H9 (cell line): ENCODE measurements at regions not wholly inside any gene's neighbourhood (a gene's known extent, or its start where the extent isn't known, plus 50 kb on each side); places are given as distances from the start of the nearest gene placed in this dataset.

ENCODE experiments used
- DNase-seq: peaks from one replicate; pipeline ENCODE4 v3.0.0-alpha.2; 2017
- H2AFZ ChIP-seq: one replicate; pipeline ENCODE4 v1.6.1; 2013; ENCODE audit warnings: mild to moderate bottlenecking, low read length, control low read depth, moderate library complexity
- H2AK5ac ChIP-seq: 2 replicates; pipeline ENCODE4 v1.6.1; 2013; ENCODE audit warnings: low read length, control low read depth, mixed read lengths; ENCODE audit not compliant: insufficient read length
- H2BK120ac ChIP-seq: one replicate; pipeline ENCODE4 v1.6.1; 2013; ENCODE audit warnings: low read depth, mild to moderate bottlenecking, low read length, control low read depth, inconsistent platforms; ENCODE audit not compliant: poor library complexity, severe bottlenecking
- H2BK12ac ChIP-seq: 2 replicates; pipeline ENCODE4 v1.6.1; 2013; ENCODE audit warnings: low read length, control low read depth, mixed read lengths, low read depth; ENCODE audit not compliant: insufficient read length
- H2BK15ac ChIP-seq: 2 replicates; pipeline ENCODE4 v1.6.1; 2013; ENCODE audit warnings: low read depth, low read length, control low read depth
- H2BK20ac ChIP-seq: one replicate; pipeline ENCODE4 v1.6.1; 2013; ENCODE audit warnings: low read depth, mild to moderate bottlenecking, low read length, control low read depth, inconsistent platforms; ENCODE audit not compliant: poor library complexity, severe bottlenecking
- H2BK5ac ChIP-seq: 2 replicates; pipeline ENCODE4 v1.6.1; 2013; ENCODE audit warnings: low read length, control low read depth, mixed read lengths; ENCODE audit not compliant: insufficient read length
- H3K14ac ChIP-seq: 2 replicates; pipeline ENCODE4 v1.6.1; 2013; ENCODE audit warnings: low read length, control low read depth; ENCODE audit not compliant: insufficient read depth
- H3K18ac ChIP-seq: 2 replicates; pipeline ENCODE4 v1.6.1; 2013; ENCODE audit warnings: low read depth, mild to moderate bottlenecking, mixed read lengths, low read length, control low read depth; ENCODE audit not compliant: insufficient read length
- H3K23ac ChIP-seq: 2 replicates; pipeline ENCODE4 v1.6.1; 2013; ENCODE audit warnings: low read length, control low read depth, mixed read lengths, low read depth; ENCODE audit not compliant: insufficient read length
- H3K23me2 ChIP-seq: 2 replicates; pipeline ENCODE4 v1.6.1; 2013; ENCODE audit warnings: low read depth, mild to moderate bottlenecking, mixed read lengths, low read length, control low read depth; ENCODE audit not compliant: insufficient read length, poor library complexity, severe bottlenecking
- H3K27ac ChIP-seq: 2 replicates; pipeline ENCODE4 v1.5.1; 2013; ENCODE audit warnings: low read length, control low read depth, mixed read lengths, low read depth; ENCODE audit not compliant: insufficient read length
- H3K27me3 ChIP-seq: 2 replicates; pipeline ENCODE4 v1.6.1; 2013; ENCODE audit warnings: low read length, control low read depth, inconsistent platforms; ENCODE audit not compliant: insufficient read depth
- H3K4ac ChIP-seq: 2 replicates; pipeline ENCODE4 v1.6.1; 2013; ENCODE audit warnings: low read depth, mild to moderate bottlenecking, control low read depth, inconsistent platforms, low read length, moderate library complexity
- H3K4me1 ChIP-seq: 2 replicates; pipeline ENCODE4 v1.6.1; 2013; ENCODE audit warnings: low read length, control low read depth, inconsistent platforms; ENCODE audit not compliant: insufficient read depth
- H3K4me2 ChIP-seq: 2 replicates; pipeline ENCODE4 v1.6.1; 2013; ENCODE audit warnings: low read length, control low read depth, mixed read lengths; ENCODE audit not compliant: insufficient read length, insufficient read depth
- H3K56ac ChIP-seq: 2 replicates; pipeline ENCODE4 v1.6.1; 2013; ENCODE audit warnings: low read depth, mild to moderate bottlenecking, mixed read lengths, low read length, control low read depth; ENCODE audit not compliant: insufficient read length
- H3K79me1 ChIP-seq: 2 replicates; pipeline ENCODE4 v1.6.1; 2013; ENCODE audit warnings: low read depth, mild to moderate bottlenecking, moderate library complexity, low read length, control low read depth, inconsistent platforms; ENCODE audit not compliant: insufficient read depth, poor library complexity, severe bottlenecking
- H3K79me2 ChIP-seq: 2 replicates; pipeline ENCODE4 v1.6.1; 2013; ENCODE audit warnings: low read length, control low read depth, inconsistent platforms; ENCODE audit not compliant: insufficient read depth
- H3K9ac ChIP-seq: 2 replicates; pipeline ENCODE4 v1.6.1; 2013; ENCODE audit warnings: low read length, control low read depth, mixed read lengths; ENCODE audit not compliant: insufficient read length; ENCODE audit errors: extremely low read depth
- H3K9me3 ChIP-seq: one replicate; pipeline ENCODE4 v1.6.1; 2013; ENCODE audit warnings: low read depth, low read length, inconsistent platforms; ENCODE audit not compliant: control insufficient read depth
- H3T11ph ChIP-seq: one replicate; pipeline ENCODE4 v1.6.1; 2013; ENCODE audit warnings: mild to moderate bottlenecking, low read length, control low read depth, inconsistent platforms
- H4K20me1 ChIP-seq: one replicate; pipeline ENCODE4 v1.6.1; 2013; ENCODE audit not compliant: control insufficient read depth, insufficient read length, insufficient read depth
- H4K5ac ChIP-seq: 2 replicates; pipeline ENCODE4 v1.6.1; 2013; ENCODE audit warnings: low read depth, mild to moderate bottlenecking, mixed read lengths, low read length, control low read depth; ENCODE audit not compliant: insufficient read length
- H4K8ac ChIP-seq: replicated peaks from 2 replicates; pipeline ENCODE4 v1.6.1; 2013; ENCODE audit warnings: low read length, control low read depth, mixed read lengths, low read depth; ENCODE audit not compliant: insufficient read length
- H4K91ac ChIP-seq: 2 replicates; pipeline ENCODE4 v1.6.1; 2013; ENCODE audit warnings: low read depth, mild to moderate bottlenecking, moderate library complexity, mixed read lengths, low read length, control low read depth; ENCODE audit not compliant: insufficient read length
- H3K27ac Mint-ChIP-seq, 3 experiments: 2 replicates in 2 of 3; 3 replicates in 1 of 3; pipeline ENCODE4 v1.8.0; 2020 to 2021; ENCODE audit warnings: mixed read lengths in 3 of 3, mild to moderate bottlenecking in 1 of 3, moderate library complexity in 1 of 3
- H3K27me3 Mint-ChIP-seq: 2 replicates; pipeline ENCODE4 v1.8.0; 2021; ENCODE audit warnings: low read depth, mild to moderate bottlenecking, moderate library complexity, mixed read lengths
- H3K36me3 Mint-ChIP-seq, 3 experiments: 2 replicates in 2 of 3; 3 replicates in 1 of 3; pipeline ENCODE4 v1.8.0; 2020 to 2021; ENCODE audit warnings: low read depth in 3 of 3, mixed read lengths in 3 of 3; ENCODE audit not compliant: insufficient read depth in 1 of 3
- H3K4me1 Mint-ChIP-seq, 2 experiments: 2 replicates each; pipeline ENCODE4 v1.8.0; 2020; ENCODE audit warnings: mixed read lengths in 2 of 2
- H3K4me3 Mint-ChIP-seq, 2 experiments: 2 replicates in 1 of 2; 3 replicates in 1 of 2; pipeline ENCODE4 v1.8.0; 2020 to 2021; ENCODE audit warnings: mild to moderate bottlenecking in 2 of 2, mixed read lengths in 2 of 2, moderate library complexity in 1 of 2
- H3K9me3 Mint-ChIP-seq, 2 experiments: 2 replicates in 1 of 2; 3 replicates in 1 of 2; pipeline ENCODE4 v1.8.0; 2020; ENCODE audit warnings: mild to moderate bottlenecking in 2 of 2, mixed read lengths in 2 of 2, moderate library complexity in 1 of 2
- WGBS: extraction: QIAGEN DNeasy Blood & Tissue Kit; methylation state at CpG from one replicate; pipeline ENCODE4 v1.1.7; 2013; ENCODE audit warnings: missing lambda C conversion rate, low lambda C conversion rate, mixed read lengths; ENCODE audit not compliant: insufficient read length; ENCODE audit errors: extremely low coverage; 5-methylcytosine and 5-hydroxymethylcytosine counted together
- TF ChIP-seq, protein P1 (sequence below): fragments of 200-600 bp; sonication (generic); conservative IDR thresholded peaks from 3 replicates; pipeline ENCODE4 v1.8.0; 2021; ENCODE audit warnings: antibody characterized with exemption, mild to moderate bottlenecking

DNA sequence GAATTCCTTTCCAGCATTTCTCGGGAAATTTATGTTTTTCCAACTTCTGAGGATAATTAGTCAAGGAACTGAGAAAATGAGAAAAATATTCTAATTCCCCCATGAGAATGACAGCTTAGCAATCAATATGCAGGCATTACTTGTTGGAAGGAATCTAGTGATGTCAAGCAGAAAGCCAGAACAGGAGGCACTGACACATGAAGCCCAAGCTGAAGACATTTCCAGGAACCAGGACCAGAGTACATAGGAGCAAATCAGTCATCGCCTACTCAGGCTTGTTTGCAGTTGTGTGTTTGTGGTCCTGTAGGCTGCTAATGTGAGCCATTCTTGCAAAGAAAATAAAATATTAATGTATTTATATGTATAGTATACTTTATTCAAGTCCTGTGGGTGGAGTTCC is 89.7 kb downstream of the SALL1 start:
- no peak overlapping the region for H2BK15ac ChIP-seq
- H3K9me3 ChIP-seq = no peaks in the 10 kb centered on the region
- no peaks in the 10 kb centered on the region for H3K23me2 ChIP-seq
- H3K4me1 ChIP-seq = peaks cover 2% of the 10 kb centered on the region; the same call in 1 of the 2 replicates
- no peak overlapping the region for H4K8ac ChIP-seq
- no peak overlapping the region for H3K23ac ChIP-seq
- H2BK12ac ChIP-seq = no peak overlapping the region
- Mint-ChIP-seq H3K27ac (no peak overlapping the region), H3K4me1 (peaks cover 0 to 18% of the 10 kb centered on the region in 2 experiments; a peak in 3 of 4 replicates), H3K4me3 (no peak overlapping the region), H3K9me3 (no peaks in the 10 kb centered on the region), H3K27me3 (peaks cover 10% of the 10 kb centered on the region), H3K36me3 (no peaks in the 10 kb centered on the region)
- H3K27ac ChIP-seq = no peak overlapping the region
- no peaks in the 10 kb centered on the region for H3K79me1 ChIP-seq
- H3T11ph ChIP-seq = no peak overlapping the region
- DNase-seq = no peak
- H4K20me1 ChIP-seq = no peaks in the 10 kb centered on the region
- H3K27me3 ChIP-seq = no peaks in the 10 kb centered on the region
- H2BK120ac ChIP-seq = no peak overlapping the region
- no peak overlapping the region for H2AK5ac ChIP-seq
- H3K4ac ChIP-seq = no peak overlapping the region
- H3K4me2 ChIP-seq = no peak overlapping the region
- no peak overlapping the region for H3K56ac ChIP-seq
- H2BK20ac ChIP-seq = no peak overlapping the region
- no peaks in the 10 kb centered on the region for H3K79me2 ChIP-seq
- no peak overlapping the region for H4K91ac ChIP-seq
- no CpG with 5 or more reads among the region's 2 CpGs for WGBS
- no peak overlapping the region for H2AFZ ChIP-seq
- TF ChIP-seq, protein P1, sequence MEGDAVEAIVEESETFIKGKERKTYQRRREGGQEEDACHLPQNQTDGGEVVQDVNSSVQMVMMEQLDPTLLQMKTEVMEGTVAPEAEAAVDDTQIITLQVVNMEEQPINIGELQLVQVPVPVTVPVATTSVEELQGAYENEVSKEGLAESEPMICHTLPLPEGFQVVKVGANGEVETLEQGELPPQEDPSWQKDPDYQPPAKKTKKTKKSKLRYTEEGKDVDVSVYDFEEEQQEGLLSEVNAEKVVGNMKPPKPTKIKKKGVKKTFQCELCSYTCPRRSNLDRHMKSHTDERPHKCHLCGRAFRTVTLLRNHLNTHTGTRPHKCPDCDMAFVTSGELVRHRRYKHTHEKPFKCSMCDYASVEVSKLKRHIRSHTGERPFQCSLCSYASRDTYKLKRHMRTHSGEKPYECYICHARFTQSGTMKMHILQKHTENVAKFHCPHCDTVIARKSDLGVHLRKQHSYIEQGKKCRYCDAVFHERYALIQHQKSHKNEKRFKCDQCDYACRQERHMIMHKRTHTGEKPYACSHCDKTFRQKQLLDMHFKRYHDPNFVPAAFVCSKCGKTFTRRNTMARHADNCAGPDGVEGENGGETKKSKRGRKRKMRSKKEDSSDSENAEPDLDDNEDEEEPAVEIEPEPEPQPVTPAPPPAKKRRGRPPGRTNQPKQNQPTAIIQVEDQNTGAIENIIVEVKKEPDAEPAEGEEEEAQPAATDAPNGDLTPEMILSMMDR = no peak
- H3K14ac ChIP-seq = no peak overlapping the region
- H3K18ac ChIP-seq = no peak overlapping the region
- H4K5ac ChIP-seq = no peak overlapping the region
- no peak overlapping the region for H2BK5ac ChIP-seq
- no peak overlapping the region for H3K9ac ChIP-seq
